Dermis microvascular lymphatic vessel endothelial cell (primary cell): ENCODE measurements at regions not wholly inside any gene's neighbourhood (a gene's known extent, or its start where the extent isn't known, plus 50 kb on each side); places are given as distances from the start of the nearest gene placed in this dataset.
"Not testable (repeated sequence)": the region's sequence is repeated elsewhere in the genome, so short reads cannot be mapped to it uniquely, and the experiment has no call there.

Source experiments
- DNase-seq, 2 donors: peaks; one replicate each; pipeline versions ENCODE4 v3.0.0 to v3.0.0-alpha.2; 2010; ENCODE audit warnings: low read depth in 2 of 2

DNA sequence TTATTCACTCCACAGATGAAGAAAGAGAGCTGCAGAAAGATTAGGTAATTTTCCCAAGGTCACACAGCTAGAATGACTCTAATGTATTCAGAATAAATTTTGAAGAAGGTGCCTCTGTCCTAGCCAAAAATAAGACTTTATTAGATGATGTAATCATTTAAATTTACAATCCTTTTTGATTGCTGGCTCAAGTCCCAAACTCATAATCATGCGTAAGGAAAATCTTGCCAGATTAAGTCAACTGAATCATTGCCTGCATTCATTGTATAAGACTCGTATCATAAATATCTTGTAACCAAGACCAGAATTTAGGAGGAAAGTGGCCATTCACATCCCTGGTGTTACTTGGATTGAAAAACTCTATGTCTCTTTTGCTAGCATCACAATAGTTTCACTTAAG, 53.1 kb upstream of the STK39 start:
- DNase-seq = no peak

DNA sequence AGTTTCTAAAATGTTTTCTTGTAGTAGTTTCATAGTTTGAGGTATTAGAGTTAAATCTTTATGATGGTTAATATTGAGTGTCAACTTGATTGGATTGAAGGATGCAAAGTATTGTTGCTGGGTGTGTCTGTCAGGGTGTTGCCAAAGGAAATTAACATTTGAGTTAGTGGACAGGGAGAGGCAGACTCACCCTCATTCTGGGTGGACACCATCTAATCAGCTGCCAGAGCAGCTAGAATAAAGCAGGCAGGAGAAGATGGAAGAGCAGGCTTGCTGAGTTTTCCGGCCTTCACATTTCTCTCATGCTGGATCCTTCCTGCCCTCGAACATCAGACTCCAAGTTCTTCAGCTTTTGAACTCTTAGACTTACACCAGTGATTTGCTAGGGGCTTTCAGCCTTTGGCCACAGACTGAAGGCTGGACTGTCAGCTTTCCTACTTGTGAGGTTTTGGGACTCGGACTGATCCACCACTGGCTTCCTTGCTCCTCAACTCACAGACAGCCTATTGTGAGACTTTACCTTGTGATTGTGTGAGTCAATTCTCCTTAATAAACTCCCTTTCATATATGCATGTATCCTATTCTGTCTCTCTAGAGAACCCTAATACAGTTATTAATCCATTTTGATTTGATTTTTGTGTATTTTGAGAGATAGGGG, 56.8 kb upstream of the STK39 start:
- no peak for DNase-seq

DNA sequence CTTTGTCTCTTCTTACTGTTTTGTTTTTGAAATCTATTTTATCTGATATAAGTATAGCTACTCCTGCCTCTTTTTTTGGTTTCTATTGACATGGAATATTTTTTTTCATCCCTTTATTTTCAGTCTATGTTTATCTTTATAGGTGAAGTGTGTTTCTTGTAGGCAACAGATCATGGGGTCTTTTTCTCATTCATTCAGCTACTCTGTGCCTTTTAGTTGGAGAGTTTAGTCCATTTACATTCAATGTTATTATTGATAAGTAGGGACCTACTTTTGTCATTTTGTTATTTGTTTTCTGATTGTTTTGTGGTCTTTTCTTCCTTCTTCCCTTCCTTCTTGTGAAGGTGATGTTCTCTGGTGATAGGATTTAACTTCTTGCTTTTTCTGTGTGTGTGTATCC, 60.0 kb upstream of the STK39 start:
- DNase-seq = no peak

DNA sequence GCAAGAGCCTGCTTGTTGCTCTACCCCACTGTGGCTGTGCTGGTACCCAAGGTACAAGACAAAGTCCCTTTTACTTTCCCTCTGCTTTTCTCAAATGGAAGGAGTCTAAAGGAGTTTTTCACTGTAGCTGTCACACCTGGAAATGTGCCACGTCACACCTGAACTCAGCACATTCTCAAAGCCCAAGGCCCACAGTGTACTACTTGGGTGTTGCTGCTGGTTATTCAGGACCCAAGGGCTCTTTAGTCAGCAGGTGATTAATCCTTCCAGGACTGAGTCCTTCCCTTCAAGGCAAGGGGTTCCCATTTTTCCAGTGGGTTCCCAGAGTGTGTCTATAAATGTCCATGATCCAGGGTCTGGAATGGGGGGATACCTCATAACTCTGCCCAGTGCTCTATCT, 63.2 kb upstream of the STK39 start:
- no peak for DNase-seq

DNA sequence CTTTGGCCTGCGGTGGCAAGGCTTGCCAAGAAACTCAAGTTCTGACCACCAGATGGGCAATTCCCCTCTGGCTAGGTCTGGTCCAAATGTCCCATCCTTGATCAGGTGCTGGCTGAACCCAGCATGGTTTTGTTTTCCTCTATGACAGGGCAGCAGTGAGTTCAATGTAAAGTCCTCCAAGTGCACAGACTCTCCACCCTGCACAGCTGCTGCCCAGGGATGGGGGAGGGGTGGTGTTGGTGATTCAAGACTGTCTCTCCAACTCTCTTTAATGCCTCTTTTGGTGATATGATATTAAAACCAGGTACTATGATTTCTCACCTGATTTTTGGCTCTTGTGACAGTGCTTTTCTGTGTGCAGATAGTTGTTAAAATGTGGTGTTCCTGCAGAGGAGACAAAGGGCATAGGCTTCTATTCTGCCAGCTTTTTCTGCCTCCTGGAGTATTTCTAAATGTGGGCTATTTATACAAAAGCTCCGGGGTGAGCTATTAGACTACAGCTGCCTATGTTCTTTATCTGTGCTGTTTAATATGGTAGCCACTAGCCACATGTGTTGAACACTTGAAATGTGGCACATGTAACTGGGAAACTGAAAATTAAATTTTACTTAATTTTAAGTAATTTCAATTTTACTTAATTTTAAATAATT, 64.0 kb upstream of the STK39 start:
- DNase-seq = no peak

DNA sequence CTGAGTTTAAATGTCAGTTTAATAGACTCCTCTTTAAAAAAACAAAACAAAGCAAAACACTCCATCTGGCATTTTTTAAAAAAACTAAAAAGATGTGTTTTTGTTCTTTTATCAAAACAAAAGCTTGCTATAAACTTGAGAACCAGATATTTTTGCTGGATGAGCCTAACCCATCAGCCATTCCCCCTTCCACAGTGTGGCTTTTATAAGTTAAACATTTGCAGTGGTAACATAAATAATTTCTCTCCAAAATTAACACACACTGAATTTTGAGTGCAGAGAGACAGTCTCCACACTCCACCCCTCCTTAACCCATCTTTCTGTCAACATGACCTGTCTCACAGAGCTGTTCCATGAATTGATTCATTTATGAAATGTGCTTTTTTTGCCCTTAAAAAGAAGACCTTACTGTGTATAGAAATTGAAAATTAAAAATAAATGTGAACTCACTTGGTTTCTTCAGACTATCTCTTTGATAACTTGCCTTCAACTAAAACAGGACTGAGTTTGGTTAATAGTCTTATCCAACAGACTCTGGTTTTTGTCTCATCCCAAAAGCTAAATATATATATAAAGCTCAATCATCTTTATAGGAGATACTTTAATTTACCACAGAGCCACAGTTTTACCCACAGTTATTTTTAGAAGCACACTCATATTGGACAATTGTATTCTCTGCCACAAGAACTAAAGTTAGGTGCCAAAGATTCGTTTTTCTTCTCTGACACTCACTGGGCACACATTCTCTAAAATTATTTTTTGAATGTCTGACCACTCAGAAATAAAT, 64.8 kb upstream of the STK39 start:
- no peak for DNase-seq

- no peak for DNase-seq
These were observed 66.8 kb upstream of the STK39 start for GRCh38 chr2:168314236-168314635.

- DNase-seq = no peak
These were observed 68.1 kb upstream of the STK39 start for GRCh38 chr2:168315331-168316072.

- no peak for DNase-seq
These were observed 68.7 kb upstream of the STK39 start for GRCh38 chr2:168316073-168316440.

- DNase-seq = no peak
These were observed 69.9 kb upstream of the STK39 start for GRCh38 chr2:168317282-168317681.

- no peak for DNase-seq
These were observed 72.9 kb upstream of the STK39 start for GRCh38 chr2:168320267-168320666.

DNA sequence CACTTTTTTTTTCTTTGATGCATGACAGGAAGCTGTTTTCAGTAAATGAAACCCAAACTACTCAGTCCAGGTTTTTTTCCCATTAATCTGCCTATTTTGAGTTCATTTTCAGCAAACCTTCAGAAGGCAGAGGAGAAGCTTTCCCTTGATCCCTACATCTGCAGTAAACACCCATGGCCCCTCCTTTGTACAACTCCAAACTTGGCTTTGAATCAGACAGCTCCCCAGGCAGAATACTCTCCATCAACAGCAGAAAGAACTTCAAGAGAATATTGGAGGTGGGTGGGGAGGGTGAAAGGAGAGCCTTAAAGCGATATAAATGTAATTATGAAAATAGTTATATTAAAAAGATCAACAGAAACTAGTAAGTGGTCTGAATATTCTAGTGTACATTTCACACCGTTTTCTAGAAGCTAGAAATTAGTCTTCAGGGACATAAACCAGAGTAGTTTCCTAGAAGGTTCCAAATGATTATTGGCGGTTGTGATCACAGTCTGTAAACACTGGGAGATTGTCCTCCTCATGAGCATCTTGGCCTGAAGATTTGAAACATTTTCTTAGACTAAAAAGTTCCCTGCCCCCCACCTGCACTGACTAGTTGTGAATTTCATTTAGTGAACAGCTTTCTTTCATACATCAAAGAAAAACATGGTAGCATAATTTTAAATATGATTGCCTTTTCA, 75.1 kb upstream of the STK39 start:
- DNase-seq = no peak

DNA sequence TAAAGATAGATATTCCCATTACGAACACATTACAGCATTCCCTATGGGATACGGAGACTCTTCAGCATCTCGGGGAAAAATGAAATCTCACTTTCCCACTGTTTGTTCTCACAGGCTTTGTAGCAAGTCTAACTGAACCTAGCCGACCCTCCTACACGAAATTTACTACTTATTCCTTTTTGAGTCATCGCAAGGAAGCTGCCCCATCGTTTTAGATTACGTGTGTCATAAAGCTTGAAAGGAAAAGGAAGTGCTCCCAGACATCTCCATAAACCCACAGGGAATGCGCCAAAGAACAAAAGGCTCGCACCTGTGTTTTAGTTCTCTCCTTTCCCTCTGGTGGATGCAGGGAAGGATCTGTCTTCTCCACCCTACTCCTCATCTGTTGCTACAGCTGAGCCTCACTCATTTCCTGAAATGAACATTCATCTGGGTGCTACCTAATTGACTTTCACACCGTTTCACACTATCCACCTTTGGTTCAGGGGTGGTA, 76.2 kb upstream of the STK39 start:
- no peak for DNase-seq

- DNase-seq = no peak
These were observed 79.2 kb upstream of the STK39 start for GRCh38 chr2:168326572-168326971.

GRCh38 chr2:168327328-168327727, 79.9 kb upstream of the STK39 start:
- no peak for DNase-seq

GRCh38 chr2:168328421-168328820, 81.0 kb upstream of the STK39 start:
- no peak for DNase-seq

DNA sequence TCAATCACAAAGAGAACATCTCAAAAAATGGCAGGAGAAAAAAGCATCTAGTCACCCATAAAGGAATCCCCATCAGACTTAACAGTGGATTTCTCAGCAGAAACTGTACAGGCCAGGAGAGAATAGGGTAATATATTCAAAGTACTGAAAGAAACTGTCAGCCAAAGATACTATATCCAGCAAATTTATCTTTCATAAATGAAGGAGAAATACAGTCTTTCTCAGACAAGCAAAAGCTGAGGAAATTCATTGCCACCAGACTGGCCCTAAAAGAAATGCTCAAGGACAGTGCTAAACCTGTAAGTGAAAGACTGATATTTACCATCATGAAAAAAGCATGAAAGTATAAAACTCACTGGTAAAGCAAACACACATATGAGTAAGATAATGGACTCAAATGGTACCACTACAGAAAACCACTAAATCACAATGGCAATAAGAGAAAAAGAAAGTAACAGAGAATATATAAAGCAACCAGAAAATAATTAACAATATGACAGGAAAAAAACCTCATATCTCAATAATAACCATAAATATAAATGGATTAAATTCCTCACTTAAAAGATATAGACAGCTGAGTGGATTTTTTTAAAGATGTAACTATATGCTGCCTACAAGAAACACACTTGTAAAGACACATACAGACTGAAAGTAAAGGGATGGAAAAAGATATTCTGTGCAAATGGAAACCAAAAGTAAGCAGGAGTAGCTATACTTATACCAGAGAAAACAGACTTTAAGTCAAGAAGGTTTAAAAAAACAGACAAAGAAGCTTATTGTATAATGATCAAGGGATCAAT, 83.4 kb upstream of the STK39 start:
- no peak for DNase-seq

- not testable (repeated sequence) for DNase-seq
These were observed 87.9 kb upstream of the STK39 start for GRCh38 chr2:168335254-168335653.

GRCh38 chr2:168336786-168337388, 89.5 kb upstream of the STK39 start:
- peak in 1 of 2 donors; percentile 9 for DNase-seq

DNA sequence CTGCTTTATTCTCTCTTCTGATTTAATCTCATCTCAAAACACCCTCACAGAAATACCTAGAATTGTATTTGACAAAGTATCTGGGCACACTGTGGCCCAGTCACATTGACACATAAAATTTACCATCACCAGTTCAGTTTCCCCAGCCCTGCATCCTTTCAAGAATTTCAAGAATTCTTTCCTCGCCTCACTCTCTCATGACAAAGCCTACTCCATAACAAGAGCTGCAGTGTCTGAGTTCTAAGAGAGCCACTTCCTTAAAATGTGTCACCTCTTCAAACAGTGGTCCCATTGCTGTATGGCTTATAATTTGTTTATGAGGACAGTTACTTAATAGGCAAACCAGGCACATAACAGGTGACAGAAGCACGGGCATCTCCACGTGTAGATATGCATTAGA, 90.9 kb upstream of the STK39 start:
- no peak for DNase-seq
